Keratinocyte (primary cell): ENCODE measurements at regions not wholly inside any gene's neighbourhood (a gene's known extent, or its start where the extent isn't known, plus 50 kb on each side); places are given as distances from the start of the nearest gene placed in this dataset.

Experiments
- CTCF ChIP-seq, 3 experiments: IDR thresholded peaks in 1 of 3; conservative IDR thresholded peaks in 1 of 3; optimal IDR thresholded peaks in 1 of 3; 2 replicates in 2 of 3; 3 replicates in 1 of 3; pipeline versions ENCODE3 to v1.5.1; 2011; ENCODE audit warnings: low read length in 3 of 3, mild to moderate bottlenecking in 3 of 3, moderate library complexity in 2 of 3, control low read depth in 1 of 3, inconsistent platforms in 1 of 3; ENCODE audit not compliant: insufficient read depth in 2 of 3; ENCODE audit errors: extremely low read depth in 1 of 3
- EZH2 ChIP-seq: IDR thresholded peaks from one replicate; pipeline ENCODE4 v1.6.1; 2012; ENCODE audit warnings: inconsistent platforms, mild to moderate bottlenecking, low read length, moderate library complexity

GRCh38 chr1:87592156-87592555, 263.5 kb downstream of the LMO4 start:
- TF ChIP-seq CTCF (optimal IDR thresholded peaks at IDR 0.05 in 1 of 3, IDR thresholded peaks at IDR 0.05 in 1 of 3, conservative IDR thresholded peaks at IDR 0.05 in 1 of 3; ENCODE audit: extremely low read depth in 1 of 3, insufficient read depth in 2 of 3, low read length in 3 of 3) (no peak), EZH2 (no peak)
